ENCODE measurements at regions not wholly inside any gene's neighbourhood (a gene's known extent, or its start where the extent isn't known, plus 50 kb on each side); places are given as distances from the start of the nearest gene placed in this dataset.

- no peak for DNase-seq
Observed at GRCh38 chr11:104487046-104487806, 323.3 kb upstream of the PDGFD start.

GRCh38 chr11:104484804-104485554, 321.0 kb upstream of the PDGFD start:
- Histone ChIP-seq H3K9me2 (replicated peaks; ENCODE audit: insufficient read depth, low read length) (no peaks in the 10 kb centered on the region), H3K27me3 (replicated peaks; ENCODE audit: insufficient read depth, low read length) (no peaks in the 10 kb centered on the region), H3K9ac (ENCODE audit: low read length) (no peak overlapping the region), H3K79me2 (ENCODE audit: low read length) (no peaks in the 10 kb centered on the region), H3K9me3 (replicated peaks; ENCODE audit: insufficient read depth, low read length) (no peaks in the 10 kb centered on the region), H3K27ac (ENCODE audit: low read length) (no peak overlapping the region), H2AFZ (ENCODE audit: low read length) (no peak overlapping the region), H3K4me1 (ENCODE audit: low read length) (no peaks in the 10 kb centered on the region), H3F3A (ENCODE audit: insufficient read depth, low read length) (no peaks in the 10 kb centered on the region), H3K4me2 (ENCODE audit: low read depth, low read length) (no peak overlapping the region), H4K20me1 (ENCODE audit: insufficient read depth, low read length) (no peaks in the 10 kb centered on the region), H3K4me3 (ENCODE audit: low read length) (no peak overlapping the region), H3K36me3 (replicated peaks; ENCODE audit: insufficient read depth, low read length) (no peaks in the 10 kb centered on the region)
- DNase-seq = no peak
- TF ChIP-seq CTCF (IDR thresholded peaks at IDR 0.05; ENCODE audit: low read length) (no peak), EZH2 (optimal IDR thresholded peaks at IDR 0.05; ENCODE audit: low read depth, low read length) (no peak), EZH2phosphoT487 (IDR thresholded peaks at IDR 0.05; ENCODE audit: low read length) (no peak)

More at GRCh38 chr11:104487046-104487806, 323.3 kb upstream of the PDGFD start:
- no peaks in the 10 kb centered on the region for H3K9me2 ChIP-seq (replicated peaks; ENCODE audit: insufficient read depth, low read length)
- H3K27me3 ChIP-seq (replicated peaks; ENCODE audit: insufficient read depth, low read length) = no peaks in the 10 kb centered on the region
- no peak overlapping the region for H3K4me3 ChIP-seq (ENCODE audit: low read length)
- H3K27ac ChIP-seq (ENCODE audit: low read length) = no peak overlapping the region
- no peak overlapping the region for H3K4me2 ChIP-seq (ENCODE audit: low read depth, low read length)
- H4K20me1 ChIP-seq (ENCODE audit: insufficient read depth, low read length) = no peaks in the 10 kb centered on the region
- H3F3A ChIP-seq (ENCODE audit: insufficient read depth, low read length) = no peaks in the 10 kb centered on the region
- no peak overlapping the region for H3K9ac ChIP-seq (ENCODE audit: low read length)
- no peaks in the 10 kb centered on the region; the same call in 1 of the 2 replicates for H3K9me3 ChIP-seq (replicated peaks; ENCODE audit: insufficient read depth, low read length)
- no peaks in the 10 kb centered on the region for H3K79me2 ChIP-seq (ENCODE audit: low read length)
- TF ChIP-seq EZH2phosphoT487 (IDR thresholded peaks at IDR 0.05; ENCODE audit: low read length) = no peak
- TF ChIP-seq CTCF (IDR thresholded peaks at IDR 0.05; ENCODE audit: low read length) = no peak
- TF ChIP-seq EZH2 (optimal IDR thresholded peaks at IDR 0.05; ENCODE audit: low read depth, low read length) = no peak
- no peaks in the 10 kb centered on the region for H3K36me3 ChIP-seq (replicated peaks; ENCODE audit: insufficient read depth, low read length)
- H3K4me1 ChIP-seq (ENCODE audit: low read length) = no peaks in the 10 kb centered on the region
- no peak overlapping the region for H2AFZ ChIP-seq (ENCODE audit: low read length)

- Histone ChIP-seq H3K4me3 (ENCODE audit: low read length) (no peak overlapping the region), H3K9me3 (replicated peaks; ENCODE audit: insufficient read depth, low read length) (no peaks in the 10 kb centered on the region), H3K79me2 (ENCODE audit: low read length) (no peaks in the 10 kb centered on the region), H4K20me1 (ENCODE audit: insufficient read depth, low read length) (no peaks in the 10 kb centered on the region), H3K9me2 (replicated peaks; ENCODE audit: insufficient read depth, low read length) (no peaks in the 10 kb centered on the region), H3K36me3 (replicated peaks; ENCODE audit: insufficient read depth, low read length) (no peaks in the 10 kb centered on the region), H3K27ac (ENCODE audit: low read length) (no peak overlapping the region), H3K4me1 (ENCODE audit: low read length) (no peaks in the 10 kb centered on the region), H3F3A (ENCODE audit: insufficient read depth, low read length) (no peaks in the 10 kb centered on the region), H3K27me3 (replicated peaks; ENCODE audit: insufficient read depth, low read length) (no peaks in the 10 kb centered on the region), H2AFZ (ENCODE audit: low read length) (no peak overlapping the region), H3K9ac (ENCODE audit: low read length) (no peak overlapping the region), H3K4me2 (ENCODE audit: low read depth, low read length) (no peak overlapping the region)
- TF ChIP-seq EZH2 (optimal IDR thresholded peaks at IDR 0.05; ENCODE audit: low read depth, low read length) = no peak
- TF ChIP-seq CTCF (IDR thresholded peaks at IDR 0.05; ENCODE audit: low read length) = no peak
- no peak for TF ChIP-seq EZH2phosphoT487 (IDR thresholded peaks at IDR 0.05; ENCODE audit: low read length)
- DNase-seq = no peak
Observed at GRCh38 chr11:104476898-104477297, 313.0 kb upstream of the PDGFD start.
